Breast epithelium (tissue), 3 donors: ENCODE measurements at regions not wholly inside any gene's neighbourhood (a gene's known extent, or its start where the extent isn't known, plus 50 kb on each side); places are given as distances from the start of the nearest gene placed in this dataset.

Source experiments
- POLR2A ChIP-seq: fragments of 450-650 bp; IDR thresholded peaks from one replicate; pipeline ENCODE4 v1.6.1; 2016; ENCODE audit warnings: antibody characterized with exemption, mild to moderate bottlenecking, moderate library complexity
- POLR2AphosphoS5 ChIP-seq, 3 donors: sonication (generic); formaldehyde crosslinking; IDR thresholded peaks; one replicate each; pipeline ENCODE4 v1.6.1; 2017; ENCODE audit warnings: antibody characterized with exemption in 3 of 3
- TF ChIP-seq, protein P1 (sequence below), 3 donors: fragments of 450-650 bp; IDR thresholded peaks; one replicate each; pipeline ENCODE4 v1.5.1; 2016 to 2017; ENCODE audit warnings: antibody characterized with exemption in 3 of 3, mild to moderate bottlenecking in 3 of 3, moderate library complexity in 3 of 3

DNA sequence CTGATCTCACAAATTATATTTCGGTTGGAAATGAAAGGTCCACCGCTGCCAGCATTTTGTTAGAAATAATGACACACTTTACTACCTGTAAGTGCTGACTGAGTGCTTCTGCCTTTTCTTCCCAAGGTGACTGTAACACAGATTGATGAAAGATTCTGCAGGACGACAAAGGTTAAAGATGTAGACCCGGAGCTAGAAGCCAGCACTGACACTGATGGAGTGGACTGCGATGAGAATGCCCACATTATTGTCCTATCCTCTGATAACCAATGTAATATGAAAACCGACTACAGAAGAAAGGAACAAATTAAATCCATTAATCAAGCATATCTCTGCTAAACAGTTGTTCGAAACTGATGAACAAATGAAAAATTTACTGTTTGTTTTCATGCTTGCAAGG is 666.5 kb downstream of the GBE1 start:
- TF ChIP-seq, protein P1, sequence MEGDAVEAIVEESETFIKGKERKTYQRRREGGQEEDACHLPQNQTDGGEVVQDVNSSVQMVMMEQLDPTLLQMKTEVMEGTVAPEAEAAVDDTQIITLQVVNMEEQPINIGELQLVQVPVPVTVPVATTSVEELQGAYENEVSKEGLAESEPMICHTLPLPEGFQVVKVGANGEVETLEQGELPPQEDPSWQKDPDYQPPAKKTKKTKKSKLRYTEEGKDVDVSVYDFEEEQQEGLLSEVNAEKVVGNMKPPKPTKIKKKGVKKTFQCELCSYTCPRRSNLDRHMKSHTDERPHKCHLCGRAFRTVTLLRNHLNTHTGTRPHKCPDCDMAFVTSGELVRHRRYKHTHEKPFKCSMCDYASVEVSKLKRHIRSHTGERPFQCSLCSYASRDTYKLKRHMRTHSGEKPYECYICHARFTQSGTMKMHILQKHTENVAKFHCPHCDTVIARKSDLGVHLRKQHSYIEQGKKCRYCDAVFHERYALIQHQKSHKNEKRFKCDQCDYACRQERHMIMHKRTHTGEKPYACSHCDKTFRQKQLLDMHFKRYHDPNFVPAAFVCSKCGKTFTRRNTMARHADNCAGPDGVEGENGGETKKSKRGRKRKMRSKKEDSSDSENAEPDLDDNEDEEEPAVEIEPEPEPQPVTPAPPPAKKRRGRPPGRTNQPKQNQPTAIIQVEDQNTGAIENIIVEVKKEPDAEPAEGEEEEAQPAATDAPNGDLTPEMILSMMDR (IDR thresholded peaks at IDR 0.05): no peak
- no peak for TF ChIP-seq POLR2A
- no peak for TF ChIP-seq POLR2AphosphoS5 (IDR thresholded peaks at IDR 0.05)
